Smooth muscle cell (in vitro differentiated cells): ENCODE measurements at regions not wholly inside any gene's neighbourhood (a gene's known extent, or its start where the extent isn't known, plus 50 kb on each side); places are given as distances from the start of the nearest gene placed in this dataset.

Source experiments
- DNase-seq: peaks from one replicate; lab custom pipeline; 2025; ENCODE audit not compliant: unreplicated experiment; lab: John Stamatoyannopoulos, UW
- H2AFZ ChIP-seq: fragments of 200-600 bp; sonication (generic); 2 replicates; pipeline ENCODE4 v1.6.0; 2016; ENCODE audit warnings: antibody characterized with exemption, low read depth, mild to moderate bottlenecking
- H3F3A ChIP-seq: fragments of 200-600 bp; sonication (generic); 2 replicates; pipeline ENCODE4 v1.6.0; 2017; ENCODE audit warnings: antibody characterized with exemption, low read depth
- H3K27ac ChIP-seq: fragments of 200-600 bp; sonication (generic); 2 replicates; pipeline ENCODE4 v1.5.1; 2016; ENCODE audit warnings: low read depth, mild to moderate bottlenecking
- H3K27me3 ChIP-seq: fragments of 200-600 bp; sonication (generic); 2 replicates; pipeline ENCODE4 v1.6.1; 2016; ENCODE audit warnings: low read depth, mild to moderate bottlenecking
- H3K36me3 ChIP-seq: fragments of 200-600 bp; sonication (generic); 2 replicates; pipeline ENCODE4 v1.5.1; 2016; ENCODE audit warnings: low read depth
- H3K4me1 ChIP-seq: fragments of 200-600 bp; sonication (generic); 2 replicates; pipeline ENCODE4 v1.5.1; 2016; ENCODE audit warnings: low read depth
- H3K4me2 ChIP-seq: fragments of 200-600 bp; sonication (generic); 2 replicates; pipeline ENCODE4 v1.6.0; 2016; ENCODE audit warnings: mild to moderate bottlenecking
- H3K4me3 ChIP-seq: fragments of 200-600 bp; sonication (generic); 2 replicates; pipeline ENCODE4 v1.5.1; 2016; ENCODE audit warnings: mild to moderate bottlenecking
- H3K79me2 ChIP-seq: fragments of 200-600 bp; sonication (generic); 2 replicates; pipeline ENCODE4 v1.6.0; 2016; ENCODE audit warnings: low read depth, mild to moderate bottlenecking
- H3K9ac ChIP-seq: fragments of 200-600 bp; sonication (generic); 2 replicates; pipeline ENCODE4 v1.6.0; 2016; ENCODE audit warnings: low read depth
- H3K9me3 ChIP-seq: fragments of 200-600 bp; sonication (generic); replicated peaks from 2 replicates; pipeline ENCODE4 v1.5.1; 2016; ENCODE audit warnings: low read depth
- H4K20me1 ChIP-seq: fragments of 200-600 bp; sonication (generic); 2 replicates; pipeline ENCODE4 v1.6.0; 2016; ENCODE audit warnings: low read depth
- WGBS: methylation state at CpG from one replicate; pipeline ENCODE4 v1.1.7; 2016; ENCODE audit warnings: low lambda C conversion rate; 5-methylcytosine and 5-hydroxymethylcytosine counted together
- TF ChIP-seq, protein P1 (sequence below): fragments of 200-600 bp; sonication (generic); IDR thresholded peaks from 2 replicates; pipeline ENCODE4 v1.5.1; 2017; ENCODE audit warnings: borderline replicate concordance, mild to moderate bottlenecking, antibody characterized with exemption; ENCODE audit not compliant: insufficient read depth, poor library complexity, severe bottlenecking

DNA sequence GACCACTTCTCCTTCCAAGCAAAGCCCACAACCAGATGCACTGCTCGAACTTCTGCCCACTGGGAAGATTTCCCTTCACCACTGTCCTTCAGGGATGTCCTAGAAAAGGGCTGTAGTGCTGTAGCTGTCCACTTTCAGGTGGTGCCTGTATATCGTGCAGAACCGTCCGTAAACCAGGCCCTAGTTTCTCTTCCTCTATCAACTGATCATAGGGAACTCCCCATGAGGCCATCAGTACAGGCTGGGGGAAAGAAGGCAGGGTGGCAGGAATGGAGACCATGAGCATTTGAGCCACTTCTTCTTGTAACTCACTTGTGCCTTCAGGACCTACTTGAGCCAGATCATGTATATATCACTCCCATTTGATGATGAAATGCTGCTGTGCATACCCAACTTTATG lies 57.3 kb upstream of the FAM9B start:
- 84% methylated on average over 4 of the region's 4 CpGs for WGBS
- Histone ChIP-seq H2AFZ (no peak overlapping the region), H3K36me3 (no peaks in the 10 kb centered on the region), H3K4me1 (no peaks in the 10 kb centered on the region), H3K9ac (no peak overlapping the region), H3F3A (no peaks in the 10 kb centered on the region), H3K27me3 (no peaks in the 10 kb centered on the region), H3K4me2 (no peak overlapping the region), H3K27ac (no peak overlapping the region), H3K4me3 (no peak overlapping the region), H3K9me3 (no peaks in the 10 kb centered on the region), H4K20me1 (no peaks in the 10 kb centered on the region), H3K79me2 (no peaks in the 10 kb centered on the region)
- TF ChIP-seq, protein P1, sequence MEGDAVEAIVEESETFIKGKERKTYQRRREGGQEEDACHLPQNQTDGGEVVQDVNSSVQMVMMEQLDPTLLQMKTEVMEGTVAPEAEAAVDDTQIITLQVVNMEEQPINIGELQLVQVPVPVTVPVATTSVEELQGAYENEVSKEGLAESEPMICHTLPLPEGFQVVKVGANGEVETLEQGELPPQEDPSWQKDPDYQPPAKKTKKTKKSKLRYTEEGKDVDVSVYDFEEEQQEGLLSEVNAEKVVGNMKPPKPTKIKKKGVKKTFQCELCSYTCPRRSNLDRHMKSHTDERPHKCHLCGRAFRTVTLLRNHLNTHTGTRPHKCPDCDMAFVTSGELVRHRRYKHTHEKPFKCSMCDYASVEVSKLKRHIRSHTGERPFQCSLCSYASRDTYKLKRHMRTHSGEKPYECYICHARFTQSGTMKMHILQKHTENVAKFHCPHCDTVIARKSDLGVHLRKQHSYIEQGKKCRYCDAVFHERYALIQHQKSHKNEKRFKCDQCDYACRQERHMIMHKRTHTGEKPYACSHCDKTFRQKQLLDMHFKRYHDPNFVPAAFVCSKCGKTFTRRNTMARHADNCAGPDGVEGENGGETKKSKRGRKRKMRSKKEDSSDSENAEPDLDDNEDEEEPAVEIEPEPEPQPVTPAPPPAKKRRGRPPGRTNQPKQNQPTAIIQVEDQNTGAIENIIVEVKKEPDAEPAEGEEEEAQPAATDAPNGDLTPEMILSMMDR, result no peak
- DNase-seq, result no peak

DNA sequence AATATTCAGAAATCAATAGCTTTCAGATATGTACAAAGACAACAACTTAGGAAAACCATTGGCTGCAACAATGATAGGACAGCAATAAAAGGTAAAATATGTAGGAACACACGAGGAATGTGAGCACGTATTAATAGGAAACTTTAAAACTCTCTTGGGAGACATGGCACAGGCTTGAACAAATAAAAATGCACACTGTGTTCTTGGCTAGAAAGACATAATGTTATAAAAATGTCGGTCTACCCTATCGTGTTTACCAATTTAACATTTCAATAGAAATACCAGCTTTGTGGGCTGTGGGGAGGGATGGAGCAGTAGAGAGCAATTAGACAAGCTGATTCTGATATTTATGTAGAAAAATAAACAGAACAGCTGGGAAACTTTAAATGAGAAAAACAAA lies 69.0 kb upstream of the FAM9B start:
- Histone ChIP-seq H3K79me2 (no peaks in the 10 kb centered on the region), H3K4me2 (no peak overlapping the region), H3K27ac (no peak overlapping the region), H3K36me3 (no peaks in the 10 kb centered on the region), H3K27me3 (no peaks in the 10 kb centered on the region), H3K4me1 (no peaks in the 10 kb centered on the region), H2AFZ (no peak overlapping the region), H3K9me3 (no peaks in the 10 kb centered on the region), H3K9ac (no peak overlapping the region), H3K4me3 (no peak overlapping the region), H4K20me1 (no peaks in the 10 kb centered on the region), H3F3A (no peaks in the 10 kb centered on the region)
- TF ChIP-seq, protein P1, result no peak
- 82% methylated on average over 4 of the region's 4 CpGs for WGBS
- DNase-seq, result no peak

DNA sequence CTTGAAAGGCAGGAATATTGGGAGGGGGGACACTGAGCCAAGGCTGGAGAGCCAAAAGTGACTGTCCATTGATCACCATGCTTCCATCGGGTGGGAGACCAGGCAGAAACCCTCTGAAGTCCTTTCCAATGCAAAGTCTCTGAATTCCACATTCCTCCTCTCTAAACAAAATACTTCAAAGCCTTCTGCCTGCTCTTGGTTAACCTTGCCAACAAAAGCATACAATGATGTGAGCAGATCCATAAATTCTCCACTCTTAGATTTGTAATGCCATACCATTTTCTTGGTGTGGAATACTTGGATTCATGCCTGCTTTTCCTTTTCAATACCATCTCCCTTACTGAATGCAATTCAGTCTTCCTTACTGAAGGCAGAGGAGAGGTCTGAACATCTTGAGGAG lies 74.1 kb upstream of the FAM9B start:
- no peak overlapping the region for H3K4me3 ChIP-seq
- H2AFZ ChIP-seq, result no peak overlapping the region
- H3F3A ChIP-seq, result no peaks in the 10 kb centered on the region
- no peak for DNase-seq
- no peaks in the 10 kb centered on the region for H4K20me1 ChIP-seq
- H3K27me3 ChIP-seq, result no peaks in the 10 kb centered on the region
- no peaks in the 10 kb centered on the region for H3K4me1 ChIP-seq
- no peak overlapping the region for H3K9ac ChIP-seq
- no peaks in the 10 kb centered on the region for H3K79me2 ChIP-seq
- WGBS, result 64% methylated on average over 1 of the region's 1 CpG
- H3K9me3 ChIP-seq, result no peaks in the 10 kb centered on the region
- H3K4me2 ChIP-seq, result no peak overlapping the region
- H3K27ac ChIP-seq, result no peak overlapping the region
- H3K36me3 ChIP-seq, result no peaks in the 10 kb centered on the region
- TF ChIP-seq, protein P1, result no peak

DNA sequence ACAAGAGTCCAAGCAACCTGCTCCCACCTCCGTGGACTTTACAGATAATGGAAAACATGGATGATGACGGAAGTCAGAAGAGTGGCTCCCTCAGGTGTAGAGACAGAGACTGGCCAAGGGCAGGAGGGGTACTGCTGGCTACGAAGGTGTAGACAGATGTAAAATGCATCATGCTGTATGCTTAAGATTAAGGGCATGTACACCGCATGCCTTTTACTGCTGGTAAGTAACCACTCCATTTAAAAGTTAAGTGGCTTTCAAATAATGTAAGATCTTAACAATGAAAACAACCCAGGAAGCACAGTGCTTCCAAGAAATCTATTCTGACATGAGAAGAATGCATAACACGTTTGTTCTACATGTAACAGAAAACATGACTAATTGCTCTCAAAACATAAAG lies 76.9 kb upstream of the FAM9B start:
- Histone ChIP-seq H3F3A (no peaks in the 10 kb centered on the region), H2AFZ (no peak overlapping the region), H3K27me3 (no peaks in the 10 kb centered on the region), H3K79me2 (no peaks in the 10 kb centered on the region), H3K9ac (no peak overlapping the region), H3K9me3 (no peaks in the 10 kb centered on the region), H3K4me2 (no peak overlapping the region), H3K4me3 (no peak overlapping the region), H3K36me3 (no peaks in the 10 kb centered on the region), H3K27ac (no peak overlapping the region), H4K20me1 (no peaks in the 10 kb centered on the region), H3K4me1 (no peaks in the 10 kb centered on the region)
- DNase-seq, result no peak
- TF ChIP-seq, protein P1, result no peak
- 63% methylated on average over 5 of the region's 5 CpGs for WGBS
